ENCODE measurements at regions not wholly inside any gene's neighbourhood (a gene's known extent, or its start where the extent isn't known, plus 50 kb on each side); places are given as distances from the start of the nearest gene placed in this dataset.

DNA sequence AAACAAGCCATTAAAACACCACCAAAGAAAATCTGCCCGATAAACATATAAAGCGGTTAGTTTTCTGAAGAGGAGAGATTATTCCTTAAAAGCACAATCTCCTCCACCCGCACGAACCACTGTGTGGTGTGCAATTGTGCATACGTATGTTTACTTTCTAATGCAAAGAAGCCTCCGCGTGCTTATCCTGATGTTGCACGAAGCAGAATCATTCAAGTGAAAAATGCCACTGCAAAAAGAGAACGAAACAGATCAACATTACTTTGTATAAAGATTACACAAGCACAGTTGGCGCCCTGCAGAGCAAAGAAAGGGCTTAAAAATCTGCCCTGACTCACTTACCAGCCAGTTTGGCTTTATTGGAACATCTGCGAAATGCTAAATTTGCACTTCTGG, 166.8 kb downstream of the ZNF281 start:
- Histone ChIP-seq H3K4me3 (ENCODE audit: low read depth in 1 of 2, low read length in 2 of 2) (peak overlapping the region; percentile 1 to 25), H3K36me3 (ENCODE audit: insufficient read depth, low read length) (no peaks in the 10 kb centered on the region), H3K9ac (ENCODE audit: low read length) (no peak overlapping the region), H3K27me3 (ENCODE audit: control insufficient read depth in 1 of 2, insufficient read depth in 2 of 2, low read length in 2 of 2) (no peaks in the 10 kb centered on the region), H3K9me3 (ENCODE audit: low read length) (no peaks in the 10 kb centered on the region), H3K4me1 (ENCODE audit: insufficient read depth, low read length) (peaks cover 7% of the 10 kb centered on the region), H3K27ac (ENCODE audit: low read depth, low read length) (no peak overlapping the region)

DNA sequence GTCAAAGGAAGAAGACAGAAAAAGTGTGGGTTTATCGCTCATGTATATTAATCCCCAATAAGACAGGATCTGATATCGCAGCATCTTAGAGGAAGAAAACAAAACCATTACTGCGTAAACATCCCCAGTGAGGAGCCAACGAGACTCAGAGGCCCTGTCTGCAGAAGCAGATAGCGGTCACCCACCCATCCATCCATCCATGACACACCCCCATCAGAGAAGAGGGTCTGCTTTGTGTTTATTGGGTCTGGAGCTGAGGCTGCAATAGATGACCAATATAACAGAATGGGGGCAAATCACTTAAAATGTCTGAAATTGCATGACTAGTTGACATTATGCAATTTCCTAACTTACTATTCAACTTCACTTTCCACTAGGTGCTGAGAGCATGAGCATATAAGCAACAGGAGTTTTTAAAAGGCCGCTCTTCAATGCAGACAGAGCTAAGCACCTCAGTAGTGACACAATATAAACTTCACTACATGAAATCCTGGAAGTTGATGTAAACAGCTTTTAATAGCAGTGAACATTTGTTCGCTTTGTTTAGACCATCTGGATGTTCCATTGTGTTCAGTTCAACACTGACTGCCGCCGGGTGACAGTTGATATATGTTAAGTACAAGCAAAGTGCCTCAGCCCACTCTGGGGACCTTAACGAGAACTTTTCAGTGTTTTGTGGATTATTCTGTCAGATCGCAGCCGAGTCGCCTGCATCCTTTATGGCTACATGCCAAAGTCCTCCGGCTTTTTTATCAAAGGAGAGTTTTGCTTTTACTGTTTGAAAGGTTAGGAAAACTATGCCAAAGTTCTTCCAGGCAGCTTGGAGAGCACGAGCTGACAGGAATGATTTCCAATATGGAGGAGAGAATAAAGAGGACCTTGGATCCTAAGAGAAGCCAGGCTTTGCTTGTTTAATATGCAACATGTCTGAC, 167.5 kb downstream of the ZNF281 start:
- no peaks in the 10 kb centered on the region for H3K9me3 ChIP-seq (ENCODE audit: low read length)
- H3K4me3 ChIP-seq (ENCODE audit: low read depth in 1 of 2, low read length in 2 of 2), result peak overlapping the region; percentile 1 to 25
- H3K36me3 ChIP-seq (ENCODE audit: insufficient read depth, low read length), result no peaks in the 10 kb centered on the region
- no peak overlapping the region for H3K27ac ChIP-seq (ENCODE audit: low read depth, low read length)
- peaks cover 7% of the 10 kb centered on the region for H3K4me1 ChIP-seq (ENCODE audit: insufficient read depth, low read length)
- no peak overlapping the region for H3K9ac ChIP-seq (ENCODE audit: low read length)
- H3K27me3 ChIP-seq (ENCODE audit: control insufficient read depth in 1 of 2, insufficient read depth in 2 of 2, low read length in 2 of 2), result no peaks in the 10 kb centered on the region

DNA sequence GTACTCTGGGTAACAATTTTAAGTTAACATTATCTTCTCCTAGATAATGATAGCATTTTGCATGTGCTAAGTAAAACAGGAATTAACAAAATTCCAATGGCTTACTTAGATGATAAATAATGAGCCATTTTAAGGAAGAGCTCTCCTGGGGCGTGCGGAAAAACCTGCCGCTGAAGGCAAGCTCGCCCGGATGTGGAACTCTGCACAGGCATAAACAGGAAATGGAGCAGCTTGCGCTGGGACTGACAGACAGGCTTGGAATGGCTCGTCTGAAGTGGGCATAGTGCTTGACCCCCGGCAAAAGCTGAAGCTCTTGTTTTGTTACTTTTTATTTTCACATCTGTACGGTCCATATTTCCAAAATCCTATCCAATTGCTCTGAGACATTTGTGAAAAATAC, 169.2 kb downstream of the ZNF281 start:
- H3K36me3 ChIP-seq (ENCODE audit: insufficient read depth, low read length), result no peaks in the 10 kb centered on the region
- no peak overlapping the region for H3K9ac ChIP-seq (ENCODE audit: low read length)
- peaks cover 7% of the 10 kb centered on the region for H3K4me1 ChIP-seq (ENCODE audit: insufficient read depth, low read length)
- no peaks in the 10 kb centered on the region for H3K9me3 ChIP-seq (ENCODE audit: low read length)
- no peaks in the 10 kb centered on the region for H3K27me3 ChIP-seq (ENCODE audit: control insufficient read depth in 1 of 2, insufficient read depth in 2 of 2, low read length in 2 of 2)
- no peak overlapping the region for H3K4me3 ChIP-seq (ENCODE audit: low read depth in 1 of 2, low read length in 2 of 2)
- no peak overlapping the region for H3K27ac ChIP-seq (ENCODE audit: low read depth, low read length)

DNA sequence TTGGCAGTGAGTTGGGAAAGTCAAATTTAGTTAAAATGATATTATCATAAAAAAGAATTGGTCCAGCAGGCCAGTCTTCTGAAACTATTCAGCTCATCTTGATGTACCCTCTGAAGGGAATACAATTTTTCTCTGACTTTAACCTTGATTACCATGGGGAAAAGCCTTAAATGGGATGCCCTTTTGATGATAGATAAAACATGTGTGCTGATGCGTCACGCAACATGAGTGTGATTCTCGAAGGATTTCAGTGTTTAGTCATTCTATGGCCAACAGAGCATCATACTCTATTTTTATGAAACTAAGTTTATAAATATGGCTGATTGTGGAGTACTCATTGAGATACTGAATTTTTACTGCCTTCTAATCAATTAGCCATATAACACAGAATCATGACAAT, 171.5 kb downstream of the ZNF281 start:
- no peaks in the 10 kb centered on the region for H3K27me3 ChIP-seq (ENCODE audit: control insufficient read depth in 1 of 2, insufficient read depth in 2 of 2, low read length in 2 of 2)
- no peaks in the 10 kb centered on the region for H3K36me3 ChIP-seq (ENCODE audit: insufficient read depth, low read length)
- H3K27ac ChIP-seq (ENCODE audit: low read depth, low read length), result no peak overlapping the region
- H3K4me3 ChIP-seq (ENCODE audit: low read depth in 1 of 2, low read length in 2 of 2), result no peak overlapping the region
- H3K9ac ChIP-seq (ENCODE audit: low read length), result no peak overlapping the region
- peaks cover 7% of the 10 kb centered on the region for H3K4me1 ChIP-seq (ENCODE audit: insufficient read depth, low read length)
- no peaks in the 10 kb centered on the region for H3K9me3 ChIP-seq (ENCODE audit: low read length)

DNA sequence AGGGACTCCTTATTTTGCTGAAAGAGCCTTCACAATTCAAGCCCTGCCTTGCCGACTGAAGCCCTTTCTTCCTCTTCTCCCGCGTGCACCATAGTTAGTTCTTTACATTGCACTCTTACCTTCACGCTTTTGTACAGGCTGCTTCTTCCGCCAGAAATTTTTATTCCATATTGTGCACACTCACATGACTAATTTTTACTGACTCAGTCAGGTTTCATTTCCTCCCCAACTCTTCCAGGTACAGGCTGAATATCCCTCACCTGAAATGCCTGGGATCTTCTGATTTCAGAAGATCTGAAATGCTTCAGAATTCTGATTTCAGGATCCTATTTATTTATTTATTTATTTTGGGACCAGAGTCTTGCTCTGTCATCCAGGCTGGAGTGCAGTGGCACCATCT, 172.8 kb downstream of the ZNF281 start:
- Histone ChIP-seq H3K4me3 (ENCODE audit: low read depth in 1 of 2, low read length in 2 of 2) (no peak overlapping the region), H3K27ac (ENCODE audit: low read depth, low read length) (no peak overlapping the region), H3K9me3 (ENCODE audit: low read length) (no peaks in the 10 kb centered on the region), H3K27me3 (ENCODE audit: control insufficient read depth in 1 of 2, insufficient read depth in 2 of 2, low read length in 2 of 2) (no peaks in the 10 kb centered on the region), H3K9ac (ENCODE audit: low read length) (no peak overlapping the region), H3K36me3 (ENCODE audit: insufficient read depth, low read length) (no peaks in the 10 kb centered on the region), H3K4me1 (ENCODE audit: insufficient read depth, low read length) (peaks cover 2% of the 10 kb centered on the region)

DNA sequence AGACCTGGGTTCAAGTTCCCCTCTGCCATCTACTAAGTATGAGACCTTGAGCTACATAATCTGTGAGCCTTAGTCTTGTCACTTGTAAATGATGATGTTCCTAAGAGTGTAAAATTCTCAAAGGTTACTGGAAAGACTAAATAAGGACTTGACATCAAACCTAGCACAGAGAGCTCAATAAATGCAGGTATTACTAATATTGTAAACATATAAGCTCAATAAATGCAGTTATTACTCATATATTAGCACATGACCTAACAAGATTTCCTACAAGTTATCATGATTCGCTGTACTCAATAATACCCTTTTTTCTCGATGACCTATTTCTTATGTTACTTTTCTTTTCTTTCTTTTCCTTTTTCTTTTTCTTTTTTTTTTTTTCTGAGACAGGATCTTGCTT, 174.9 kb downstream of the ZNF281 start:
- no peaks in the 10 kb centered on the region for H3K27me3 ChIP-seq (ENCODE audit: control insufficient read depth in 1 of 2, insufficient read depth in 2 of 2, low read length in 2 of 2)
- H3K36me3 ChIP-seq (ENCODE audit: insufficient read depth, low read length), result no peaks in the 10 kb centered on the region
- no peaks in the 10 kb centered on the region for H3K4me1 ChIP-seq (ENCODE audit: insufficient read depth, low read length)
- H3K27ac ChIP-seq (ENCODE audit: low read depth, low read length), result no peak overlapping the region
- no peaks in the 10 kb centered on the region for H3K9me3 ChIP-seq (ENCODE audit: low read length)
- H3K9ac ChIP-seq (ENCODE audit: low read length), result no peak overlapping the region
- H3K4me3 ChIP-seq (ENCODE audit: low read depth in 1 of 2, low read length in 2 of 2), result no peak overlapping the region

DNA sequence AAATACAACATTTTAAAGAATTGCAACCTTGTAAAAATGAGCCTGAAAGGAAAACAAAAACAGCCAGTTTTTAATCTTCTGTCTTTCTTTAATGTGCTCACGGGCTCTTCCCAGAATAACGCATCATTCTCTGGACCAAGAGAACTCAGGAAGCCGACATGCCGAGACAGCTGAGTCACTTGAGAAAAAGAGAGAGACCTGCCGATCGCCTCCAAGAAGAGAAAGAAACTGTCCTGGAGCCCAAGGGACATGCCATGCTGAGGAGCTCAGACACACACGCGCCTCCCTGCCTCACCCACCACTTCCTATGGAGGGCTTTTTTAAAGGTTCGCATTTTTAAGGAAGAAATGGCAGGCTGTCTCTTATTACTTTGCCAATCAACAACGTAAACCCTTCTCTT, 176.4 kb downstream of the ZNF281 start:
- Histone ChIP-seq H3K4me3 (ENCODE audit: low read depth in 1 of 2, low read length in 2 of 2) (no peak overlapping the region), H3K9ac (ENCODE audit: low read length) (no peak overlapping the region), H3K4me1 (ENCODE audit: insufficient read depth, low read length) (no peaks in the 10 kb centered on the region), H3K27ac (ENCODE audit: low read depth, low read length) (no peak overlapping the region), H3K9me3 (ENCODE audit: low read length) (no peaks in the 10 kb centered on the region), H3K27me3 (ENCODE audit: control insufficient read depth in 1 of 2, insufficient read depth in 2 of 2, low read length in 2 of 2) (no peaks in the 10 kb centered on the region), H3K36me3 (ENCODE audit: insufficient read depth, low read length) (no peaks in the 10 kb centered on the region)

DNA sequence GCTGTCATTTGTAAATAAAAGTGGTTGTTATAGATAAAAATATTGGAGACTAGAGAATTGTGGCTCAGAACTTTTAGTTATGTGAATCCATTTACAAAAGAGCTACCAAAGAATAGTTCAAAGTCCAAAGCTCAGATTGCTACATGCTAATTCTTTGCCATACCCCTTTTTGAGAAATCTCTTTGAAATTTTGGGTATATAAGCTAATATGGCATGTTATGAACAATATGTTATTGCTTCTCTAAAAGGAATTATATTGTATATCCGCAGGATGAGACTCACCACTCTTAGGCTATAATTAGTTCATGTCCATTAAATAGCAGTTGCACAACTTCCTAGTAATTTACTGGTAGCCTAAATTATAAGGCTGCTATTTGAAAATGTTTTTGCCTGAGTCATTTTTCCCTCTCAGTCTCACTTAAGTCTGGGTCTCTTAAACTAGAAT, 178.0 kb downstream of the ZNF281 start:
- Histone ChIP-seq H3K36me3 (ENCODE audit: insufficient read depth, low read length) (no peaks in the 10 kb centered on the region), H3K27me3 (ENCODE audit: control insufficient read depth in 1 of 2, insufficient read depth in 2 of 2, low read length in 2 of 2) (no peaks in the 10 kb centered on the region), H3K4me1 (ENCODE audit: insufficient read depth, low read length) (no peaks in the 10 kb centered on the region), H3K9me3 (ENCODE audit: low read length) (no peaks in the 10 kb centered on the region), H3K4me3 (ENCODE audit: low read depth in 1 of 2, low read length in 2 of 2) (no peak overlapping the region), H3K9ac (ENCODE audit: low read length) (no peak overlapping the region), H3K27ac (ENCODE audit: low read depth, low read length) (no peak overlapping the region)

DNA sequence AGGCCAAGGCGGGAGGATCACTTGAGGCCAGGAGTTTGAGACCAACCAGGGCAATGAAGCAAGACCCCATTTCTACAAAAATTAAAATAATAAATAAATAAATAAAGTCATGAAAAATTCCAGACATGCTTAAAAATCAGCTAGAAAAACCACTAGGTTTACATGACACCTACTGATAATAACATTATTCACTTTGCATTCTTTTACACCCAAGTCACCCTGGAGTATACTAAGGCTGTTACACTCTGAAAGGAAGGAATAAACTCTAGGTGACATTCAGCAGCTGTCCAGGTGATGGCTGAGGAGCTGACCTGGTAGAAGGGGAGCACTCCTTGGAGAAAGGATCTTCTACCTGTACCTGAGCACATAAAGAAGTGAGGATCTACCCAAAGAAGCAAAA, 179.2 kb downstream of the ZNF281 start:
- no peak overlapping the region for H3K9ac ChIP-seq (ENCODE audit: low read length)
- H3K4me1 ChIP-seq (ENCODE audit: insufficient read depth, low read length), result no peaks in the 10 kb centered on the region
- H3K27ac ChIP-seq (ENCODE audit: low read depth, low read length), result no peak overlapping the region
- H3K27me3 ChIP-seq (ENCODE audit: control insufficient read depth in 1 of 2, insufficient read depth in 2 of 2, low read length in 2 of 2), result no peaks in the 10 kb centered on the region
- no peaks in the 10 kb centered on the region for H3K9me3 ChIP-seq (ENCODE audit: low read length)
- no peaks in the 10 kb centered on the region for H3K36me3 ChIP-seq (ENCODE audit: insufficient read depth, low read length)
- H3K4me3 ChIP-seq (ENCODE audit: low read depth in 1 of 2, low read length in 2 of 2), result no peak overlapping the region

DNA sequence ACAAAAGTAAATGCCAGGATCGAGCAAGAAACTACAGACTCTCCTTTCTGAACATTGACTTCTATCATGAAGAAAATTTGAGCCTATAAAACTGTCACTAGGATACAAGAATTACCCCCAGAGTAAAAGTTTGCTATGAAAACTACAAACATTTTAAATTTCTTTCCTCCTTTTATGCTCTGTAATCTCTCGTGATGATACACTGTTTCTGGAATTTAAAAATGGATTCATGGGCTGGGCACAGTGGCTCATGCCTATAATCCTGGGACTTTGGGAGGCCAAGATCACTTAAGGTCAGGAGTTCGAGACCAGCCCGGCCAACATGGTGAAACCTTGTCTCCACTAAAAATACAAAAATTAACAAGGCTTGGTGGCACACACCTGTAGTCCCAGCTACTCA, 181.3 kb downstream of the ZNF281 start:
- H3K27me3 ChIP-seq (ENCODE audit: control insufficient read depth in 1 of 2, insufficient read depth in 2 of 2, low read length in 2 of 2), result no peaks in the 10 kb centered on the region
- H3K27ac ChIP-seq (ENCODE audit: low read depth, low read length), result no peak overlapping the region
- H3K36me3 ChIP-seq (ENCODE audit: insufficient read depth, low read length), result no peaks in the 10 kb centered on the region

DNA sequence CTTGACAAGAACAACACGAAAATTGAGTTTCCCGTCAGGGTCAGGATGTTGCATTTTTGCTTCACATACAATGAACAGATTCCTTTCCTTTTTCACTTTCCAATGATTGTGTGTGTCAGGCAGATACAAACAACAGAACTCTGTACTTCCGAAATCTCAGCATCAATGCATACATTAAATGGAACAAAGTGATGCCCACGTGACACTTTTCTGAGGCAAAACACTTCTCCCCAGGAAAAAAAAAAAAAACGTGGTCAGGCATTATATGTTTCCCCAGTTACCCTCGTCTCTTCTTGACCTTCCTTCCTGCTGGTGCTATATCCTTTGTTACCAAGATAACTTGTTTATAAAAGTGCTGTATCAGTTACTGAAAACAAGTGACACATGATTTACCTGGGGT, 181.8 kb downstream of the ZNF281 start:
- Histone ChIP-seq H3K9me3 (ENCODE audit: low read length) (no peaks in the 10 kb centered on the region), H3K9ac (ENCODE audit: low read length) (no peak overlapping the region), H3K27ac (ENCODE audit: low read depth, low read length) (no peak overlapping the region), H3K36me3 (ENCODE audit: insufficient read depth, low read length) (no peaks in the 10 kb centered on the region), H3K4me1 (ENCODE audit: insufficient read depth, low read length) (no peaks in the 10 kb centered on the region), H3K27me3 (ENCODE audit: control insufficient read depth in 1 of 2, insufficient read depth in 2 of 2, low read length in 2 of 2) (no peaks in the 10 kb centered on the region), H3K4me3 (ENCODE audit: low read depth in 1 of 2, low read length in 2 of 2) (no peak overlapping the region)

More for the DNA sequence above, 181.3 kb downstream of the ZNF281 start:
- Histone ChIP-seq H3K4me1 (ENCODE audit: insufficient read depth, low read length) (no peaks in the 10 kb centered on the region), H3K4me3 (ENCODE audit: low read depth in 1 of 2, low read length in 2 of 2) (no peak overlapping the region), H3K9me3 (ENCODE audit: low read length) (no peaks in the 10 kb centered on the region), H3K9ac (ENCODE audit: low read length) (no peak overlapping the region)

Measured in muscle layer of colon (tissue), 2 donors.